Mucosa of descending colon (tissue), 3 donors: ENCODE measurements at regions not wholly inside any gene's neighbourhood (a gene's known extent, or its start where the extent isn't known, plus 50 kb on each side); places are given as distances from the start of the nearest gene placed in this dataset.

Experiments used
- ATAC-seq: fragments of 200-7000 bp; cut with Tn5 transposase; one replicate; pipeline ENCODE4 v1.9.1; 2020; ENCODE audit warnings: mild to moderate bottlenecking, moderate library complexity
- DNase-seq, 3 donors: peaks; one replicate each; pipeline ENCODE4 v3.0.0-alpha.2; 2020
- H3K36me3 ChIP-seq: fragments of 200-600 bp; one replicate; pipeline ENCODE4 v1.8.0; 2021; ENCODE audit warnings: low read depth, mild to moderate bottlenecking
- H3K4me1 ChIP-seq: fragments of 200-600 bp; one replicate; pipeline ENCODE4 v1.8.0; 2021; ENCODE audit warnings: low read depth, mild to moderate bottlenecking
- H3K4me3 ChIP-seq: fragments of 200-600 bp; one replicate; pipeline ENCODE4 v1.8.0; 2021; ENCODE audit warnings: mild to moderate bottlenecking
- H3K9me3 ChIP-seq: fragments of 200-600 bp; one replicate; pipeline ENCODE4 v1.8.0; 2021; ENCODE audit warnings: mild to moderate bottlenecking
- CTCF ChIP-seq: fragments of 200-600 bp; IDR thresholded peaks from one replicate; pipeline ENCODE4 v1.8.0; 2022; ENCODE audit warnings: antibody characterized with exemption, mild to moderate bottlenecking
- intact Hi-C, 2 donors: fragments of 100-400 bp; cut with DNase I in 1 of 2; cut with micrococcal nuclease in 1 of 2; formaldehyde crosslinking; loops; one replicate each; pipeline versions ENCODE4 v1.11.0 to v1.11.1; 2022; cut with DNase I, micrococcal nuclease
- donor health status: DM: no; HTN: no; CAD: no; lungs with moderate emphysema.
- donor health status: DM: no; HTN: no; CAD: no.
- donor health status: DM: no; HTN: yes; CAD: no.

- H3K4me1 ChIP-seq, result no peaks in the 10 kb centered on the region
- H3K4me3 ChIP-seq, result no peak overlapping the region
- H3K36me3 ChIP-seq, result no peaks in the 10 kb centered on the region
- DNase-seq (no peak), ATAC-seq (no peak)
- no peak for TF ChIP-seq CTCF
- H3K9me3 ChIP-seq, result no peaks in the 10 kb centered on the region
- intact Hi-C loops, result no loop called here
Observed at GRCh38 chr5:142411103-142411502, 86.3 kb upstream of the SPRY4 start.

- no peaks in the 10 kb centered on the region for H3K9me3 ChIP-seq
- intact Hi-C loops, result no loop called here
- DNase-seq (no peak), ATAC-seq (no peak)
- TF ChIP-seq CTCF, result no peak
- no peaks in the 10 kb centered on the region for H3K36me3 ChIP-seq
- no peak overlapping the region for H3K4me3 ChIP-seq
- H3K4me1 ChIP-seq, result no peaks in the 10 kb centered on the region
Observed at GRCh38 chr5:142408981-142409481, 84.2 kb upstream of the SPRY4 start.

GRCh38 chr5:142408536-142408935 lies 83.7 kb upstream of the SPRY4 start:
- Histone ChIP-seq H3K4me3 (no peak overlapping the region), H3K36me3 (no peaks in the 10 kb centered on the region), H3K4me1 (no peaks in the 10 kb centered on the region), H3K9me3 (no peaks in the 10 kb centered on the region)
- no peak for ATAC-seq
- no peak for TF ChIP-seq CTCF
- intact Hi-C loops, result no loop called here
- no peak for DNase-seq

- H3K36me3 ChIP-seq, result no peaks in the 10 kb centered on the region
- TF ChIP-seq CTCF, result no peak
- H3K4me1 ChIP-seq, result no peaks in the 10 kb centered on the region
- H3K9me3 ChIP-seq, result no peaks in the 10 kb centered on the region
- H3K4me3 ChIP-seq, result no peak overlapping the region
- ATAC-seq (no peak), DNase-seq (no peak)
- intact Hi-C loops, result no loop called here
Observed at GRCh38 chr5:142405814-142406395, 81.1 kb upstream of the SPRY4 start.

- H3K9me3 ChIP-seq, result no peaks in the 10 kb centered on the region
- intact Hi-C loops, result no loop called here
- no peak overlapping the region for H3K4me3 ChIP-seq
- DNase-seq (no peak), ATAC-seq (no peak)
- no peaks in the 10 kb centered on the region for H3K36me3 ChIP-seq
- no peaks in the 10 kb centered on the region for H3K4me1 ChIP-seq
- no peak for TF ChIP-seq CTCF
Observed at GRCh38 chr5:142405023-142405422, 80.2 kb upstream of the SPRY4 start.

- Histone ChIP-seq H3K4me3 (no peak overlapping the region), H3K36me3 (no peaks in the 10 kb centered on the region), H3K9me3 (no peaks in the 10 kb centered on the region), H3K4me1 (no peaks in the 10 kb centered on the region)
- no peak for TF ChIP-seq CTCF
- no peak for ATAC-seq
- intact Hi-C loops, result no loop called here
- DNase-seq, result no peak
Observed at GRCh38 chr5:142404046-142404477, 79.2 kb upstream of the SPRY4 start.
